Mesendoderm (in vitro differentiated cells): ENCODE measurements at regions not wholly inside any gene's neighbourhood (a gene's known extent, or its start where the extent isn't known, plus 50 kb on each side); places are given as distances from the start of the nearest gene placed in this dataset.
A peak's percentile ranks its signal among the peaks of the same experiment; 100 is the strongest.
"Not testable (repeated sequence)": the region's sequence is repeated elsewhere in the genome, so short reads cannot be mapped to it uniquely, and the experiment has no call there.

Source experiments
- DNase-seq: peaks from one replicate; pipeline ENCODE4 v3.0.0; 2013
- H2AK5ac ChIP-seq: 2 replicates; pipeline ENCODE4 v1.6.1; 2013; ENCODE audit warnings: low read length, inconsistent platforms
- H2BK120ac ChIP-seq: 2 replicates; pipeline ENCODE4 v1.6.1; 2013; ENCODE audit warnings: low read depth, mild to moderate bottlenecking, low read length, moderate library complexity, mixed read lengths
- H2BK15ac ChIP-seq: replicated peaks from 2 replicates; pipeline ENCODE4 v1.6.1; 2013; ENCODE audit warnings: low read depth, mild to moderate bottlenecking, moderate library complexity
- H2BK5ac ChIP-seq: 2 replicates; pipeline ENCODE4 v1.6.1; 2013; ENCODE audit warnings: low read length, inconsistent platforms
- H3K18ac ChIP-seq: 2 replicates; pipeline ENCODE4 v1.6.1; 2013; ENCODE audit warnings: mild to moderate bottlenecking, low read length, mixed read lengths
- H3K23ac ChIP-seq: one replicate; pipeline ENCODE4 v1.6.1; 2013; ENCODE audit warnings: low read length
- H3K27ac ChIP-seq: 2 replicates; pipeline ENCODE4 v1.5.1; 2013; ENCODE audit warnings: low read depth, mild to moderate bottlenecking, inconsistent platforms, low read length, moderate library complexity
- H3K27me3 ChIP-seq: 2 replicates; pipeline ENCODE4 v1.6.1; 2013; ENCODE audit warnings: low read length, control low read depth, mild to moderate bottlenecking, inconsistent platforms; ENCODE audit not compliant: insufficient read depth, poor library complexity
- H3K36me3 ChIP-seq: 2 replicates; pipeline ENCODE4 v1.6.1; 2013; ENCODE audit warnings: low read length, inconsistent platforms; ENCODE audit not compliant: control insufficient read depth, insufficient read depth
- H3K4ac ChIP-seq: one replicate; pipeline ENCODE4 v1.6.1; 2013; ENCODE audit warnings: low read depth, mild to moderate bottlenecking, low read length, moderate library complexity
- H3K4me1 ChIP-seq: 2 replicates; pipeline ENCODE4 v1.6.1; 2013; ENCODE audit warnings: low read depth, low read length, inconsistent platforms; ENCODE audit not compliant: control insufficient read depth
- H3K4me2 ChIP-seq: 2 replicates; pipeline ENCODE4 v1.6.1; 2013; ENCODE audit warnings: low read length
- H3K4me3 ChIP-seq: 2 replicates; pipeline ENCODE4 v1.5.1; 2013; ENCODE audit warnings: mild to moderate bottlenecking, low read length
- H3K56ac ChIP-seq: one replicate; pipeline ENCODE4 v1.6.1; 2013; ENCODE audit warnings: low read length
- H3K79me1 ChIP-seq: 2 replicates; pipeline ENCODE4 v1.6.1; 2013; ENCODE audit warnings: low read length, inconsistent platforms
- H3K79me2 ChIP-seq: 2 replicates; pipeline ENCODE4 v1.6.1; 2013; ENCODE audit warnings: mild to moderate bottlenecking, low read length; ENCODE audit not compliant: control insufficient read depth, insufficient read depth
- H3K9ac ChIP-seq: 2 replicates; pipeline ENCODE4 v1.6.1; 2013; ENCODE audit warnings: low read length, inconsistent platforms
- H4K5ac ChIP-seq: one replicate; pipeline ENCODE4 v1.6.1; 2013; ENCODE audit warnings: low read length
- H4K8ac ChIP-seq: one replicate; pipeline ENCODE4 v1.6.1; 2013; ENCODE audit warnings: low read depth, mild to moderate bottlenecking, control low read depth, low read length, moderate library complexity
- WGBS: extraction: QIAGEN DNeasy Blood & Tissue Kit; methylation state at CpG from one replicate; pipeline ENCODE4 v1.1.7; 2013; ENCODE audit warnings: low lambda C conversion rate, missing lambda C conversion rate; ENCODE audit not compliant: insufficient coverage; ENCODE audit errors: extremely low coverage; 5-methylcytosine and 5-hydroxymethylcytosine counted together

DNA sequence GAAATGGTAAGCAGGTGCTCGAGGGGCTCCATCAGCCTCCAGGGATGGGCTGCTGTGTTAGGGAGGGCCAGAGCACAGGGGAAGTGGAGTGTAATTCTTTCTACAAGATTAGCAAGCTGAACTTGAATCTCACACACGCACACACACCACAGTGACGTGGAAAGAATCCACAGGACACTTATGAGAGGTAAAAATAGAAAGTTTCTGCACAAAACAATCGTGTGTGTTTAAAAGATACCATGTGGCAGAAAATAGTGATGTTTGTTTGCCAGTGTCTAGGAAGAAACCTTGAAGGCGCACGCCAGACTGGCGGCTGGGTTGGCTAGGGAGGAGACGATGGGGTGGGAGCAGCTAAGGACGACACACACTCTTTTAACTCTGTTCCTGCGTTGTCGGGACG is 323.6 kb upstream of the PLGLB1 start:
- not testable (repeated sequence) for H3K79me2 ChIP-seq, H2BK15ac ChIP-seq, H3K36me3 ChIP-seq, H4K5ac ChIP-seq, H3K27ac ChIP-seq, H3K56ac ChIP-seq, H3K9ac ChIP-seq, H2BK120ac ChIP-seq, H3K18ac ChIP-seq, H3K4me3 ChIP-seq, H3K27me3 ChIP-seq, H2BK5ac ChIP-seq, H3K4me1 ChIP-seq, H3K4me2 ChIP-seq, H3K23ac ChIP-seq, H2AK5ac ChIP-seq, H4K8ac ChIP-seq, H3K4ac ChIP-seq, DNase-seq, H3K79me1 ChIP-seq
- no CpG with 5 or more reads among the region's 12 CpGs for WGBS

DNA sequence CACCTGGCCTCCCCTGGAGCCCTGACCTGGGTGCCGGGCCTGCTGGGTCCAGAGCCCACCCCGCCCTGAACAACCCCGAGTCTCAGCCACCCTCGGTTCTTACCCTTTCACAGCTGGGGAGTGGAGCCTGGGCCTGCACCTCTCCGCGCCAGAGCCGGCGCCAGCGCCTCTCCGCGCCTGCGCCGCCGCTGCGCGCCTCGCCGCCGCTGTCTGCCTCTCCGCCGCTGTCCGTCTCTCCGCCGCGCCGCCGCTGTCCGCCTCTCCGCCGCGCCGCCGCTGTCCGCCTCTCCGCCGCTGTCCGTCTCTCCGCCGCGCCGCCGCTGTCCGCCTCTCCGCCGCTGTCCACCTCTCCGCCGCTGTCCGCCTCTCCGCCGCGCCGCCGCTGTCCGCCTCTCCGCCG is 326.9 kb upstream of the PLGLB1 start:
- not testable (repeated sequence) for H3K4ac ChIP-seq, H3K4me2 ChIP-seq, H3K4me1 ChIP-seq, H3K18ac ChIP-seq, H4K8ac ChIP-seq, H3K9ac ChIP-seq, H2BK5ac ChIP-seq, H2BK120ac ChIP-seq, H4K5ac ChIP-seq, H3K27me3 ChIP-seq, H3K56ac ChIP-seq, H3K4me3 ChIP-seq, H3K36me3 ChIP-seq, H3K23ac ChIP-seq, H3K79me1 ChIP-seq, H3K79me2 ChIP-seq, H2BK15ac ChIP-seq, H2AK5ac ChIP-seq, H3K27ac ChIP-seq
- WGBS: no CpG with 5 or more reads among the region's 56 CpGs
- DNase-seq: peak; percentile 21

DNA sequence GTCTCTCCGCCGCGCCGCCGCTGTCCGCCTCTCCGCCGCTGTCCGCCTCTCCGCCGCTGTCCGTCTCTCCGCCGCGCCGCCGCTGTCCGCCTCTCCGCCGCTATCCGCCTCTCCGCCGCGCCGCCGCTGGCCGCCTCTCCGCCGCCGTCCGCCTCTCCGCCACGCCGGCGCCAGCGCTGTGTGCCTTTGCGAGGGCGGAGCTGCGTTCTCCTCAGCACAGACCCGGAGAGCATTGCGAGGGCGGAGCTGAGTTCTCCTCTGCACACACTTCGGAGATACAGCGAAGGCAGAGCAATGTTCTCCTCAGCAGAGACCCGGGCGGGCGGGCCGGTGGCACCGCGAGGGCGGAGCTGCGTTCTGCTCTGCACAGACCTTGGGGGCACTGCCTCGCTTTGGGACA is 327.4 kb upstream of the PLGLB1 start:
- not testable (repeated sequence) for H2BK5ac ChIP-seq, H3K56ac ChIP-seq, H3K27ac ChIP-seq, H2BK120ac ChIP-seq, H3K79me2 ChIP-seq, H3K9ac ChIP-seq, H3K27me3 ChIP-seq, H4K5ac ChIP-seq, H4K8ac ChIP-seq, H3K4me3 ChIP-seq, H3K4me2 ChIP-seq, H3K18ac ChIP-seq, H3K4ac ChIP-seq, H2AK5ac ChIP-seq, H3K4me1 ChIP-seq, H2BK15ac ChIP-seq, H3K36me3 ChIP-seq, H3K23ac ChIP-seq, H3K79me1 ChIP-seq
- DNase-seq: peak; percentile 51
- WGBS: no CpG with 5 or more reads among the region's 53 CpGs

DNA sequence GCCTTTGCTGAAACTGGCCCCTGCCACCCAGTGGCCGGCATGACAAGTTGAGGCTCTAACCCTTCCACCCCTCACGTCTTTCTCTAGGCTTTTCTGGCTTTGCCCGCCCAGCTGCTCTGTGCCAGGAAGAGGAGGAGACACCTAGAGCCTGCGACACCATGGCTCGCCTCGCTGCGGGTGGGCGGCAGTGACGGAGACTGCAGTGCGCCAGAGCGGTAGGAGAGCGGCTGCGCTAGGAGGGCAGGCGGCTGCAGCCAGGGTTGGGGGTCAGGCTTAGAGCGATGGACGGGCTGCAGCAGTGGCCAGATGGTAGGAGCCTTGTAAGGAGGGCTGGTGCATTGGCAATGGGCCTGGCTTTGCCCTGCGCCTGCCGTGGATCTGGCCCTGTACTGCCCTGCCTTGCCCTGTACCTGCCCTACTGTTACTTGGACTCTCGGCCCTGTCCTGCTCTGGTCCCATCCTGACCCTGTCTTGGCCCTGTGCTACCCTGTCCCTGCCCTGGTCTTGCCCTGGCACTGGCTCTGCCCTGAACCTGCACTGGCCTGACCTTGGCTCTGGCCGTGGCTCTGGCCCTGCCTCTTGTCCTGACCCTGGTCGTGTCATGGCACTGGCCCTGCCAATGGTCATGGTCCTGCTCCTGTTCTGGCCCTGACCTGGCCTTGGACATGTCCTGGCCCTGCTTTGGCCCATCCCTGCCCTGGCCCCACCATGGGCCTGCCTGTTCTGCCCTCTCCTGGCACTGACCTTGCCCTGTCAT is 330.7 kb upstream of the PLGLB1 start:
- DNase-seq, H4K5ac ChIP-seq, H3K27me3 ChIP-seq, H3K18ac ChIP-seq, H2BK5ac ChIP-seq, H3K36me3 ChIP-seq, H3K27ac ChIP-seq, H3K4me1 ChIP-seq, H3K4me2 ChIP-seq, H3K4me3 ChIP-seq, H2BK120ac ChIP-seq, H2BK15ac ChIP-seq, H3K79me2 ChIP-seq, H3K9ac ChIP-seq, H4K8ac ChIP-seq, H3K79me1 ChIP-seq, H3K23ac ChIP-seq, H2AK5ac ChIP-seq, H3K4ac ChIP-seq, H3K56ac ChIP-seq: not testable (repeated sequence)
- no CpG with 5 or more reads among the region's 21 CpGs for WGBS

DNA sequence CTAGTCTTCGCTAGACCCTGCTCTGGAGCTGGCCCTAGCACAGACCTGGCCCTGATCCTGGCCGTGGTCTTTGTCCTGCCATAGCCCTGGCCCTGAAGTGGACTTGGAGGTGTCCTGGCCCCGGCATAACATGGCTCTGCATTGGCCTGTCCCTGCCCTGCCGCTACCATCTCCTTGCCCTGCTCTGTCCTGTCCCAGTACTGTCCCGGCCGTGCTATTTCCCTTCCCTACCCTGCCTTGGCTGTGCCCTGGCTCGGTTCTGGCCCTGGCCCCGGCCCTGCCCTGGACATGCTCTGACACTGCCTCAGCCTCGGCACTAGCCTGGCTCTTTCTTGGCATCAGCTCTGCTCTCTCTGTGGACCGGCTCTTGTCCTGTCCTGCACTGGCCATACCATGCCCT is 331.8 kb upstream of the PLGLB1 start:
- no CpG with 5 or more reads among the region's 10 CpGs for WGBS
- H3K36me3 ChIP-seq, H3K4me2 ChIP-seq, H3K23ac ChIP-seq, H2BK5ac ChIP-seq, H3K4ac ChIP-seq, DNase-seq, H3K79me2 ChIP-seq, H3K27me3 ChIP-seq, H3K18ac ChIP-seq, H3K79me1 ChIP-seq, H2BK15ac ChIP-seq, H4K8ac ChIP-seq, H4K5ac ChIP-seq, H3K56ac ChIP-seq, H3K4me3 ChIP-seq, H3K27ac ChIP-seq, H3K4me1 ChIP-seq, H2BK120ac ChIP-seq, H3K9ac ChIP-seq, H2AK5ac ChIP-seq: not testable (repeated sequence)

DNA sequence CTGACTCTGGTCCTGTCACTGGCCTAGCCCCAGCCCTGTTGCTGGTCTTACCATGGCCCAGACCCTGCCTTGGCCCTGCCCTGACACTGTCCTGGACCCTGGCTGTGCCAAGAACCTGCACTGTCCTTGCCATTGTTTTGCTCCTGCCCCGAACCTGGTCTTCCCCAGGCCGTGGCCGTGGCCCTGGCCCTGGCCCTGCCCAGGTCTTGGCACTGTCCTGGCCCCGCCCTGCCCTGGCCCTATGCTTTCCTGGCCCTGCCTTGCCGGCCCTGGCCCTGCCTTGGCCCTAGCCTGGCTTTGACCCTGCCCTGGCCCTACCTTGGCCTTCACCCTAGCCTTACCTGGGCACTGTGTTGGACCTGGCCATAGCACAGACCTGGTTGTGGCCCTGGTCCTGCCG is 332.5 kb upstream of the PLGLB1 start:
- H3K23ac ChIP-seq, H3K27ac ChIP-seq, H3K4ac ChIP-seq, H4K8ac ChIP-seq, H3K79me1 ChIP-seq, H2AK5ac ChIP-seq, H3K79me2 ChIP-seq, H2BK120ac ChIP-seq, H3K36me3 ChIP-seq, H3K18ac ChIP-seq, H3K4me2 ChIP-seq, H3K9ac ChIP-seq, H2BK5ac ChIP-seq, H3K4me1 ChIP-seq, DNase-seq, H3K27me3 ChIP-seq, H4K5ac ChIP-seq, H3K56ac ChIP-seq, H2BK15ac ChIP-seq, H3K4me3 ChIP-seq: not testable (repeated sequence)
- whole genome bisulfite sequencing: no CpG with 5 or more reads among the region's 6 CpGs
